T47D (cell line): ENCODE measurements at regions not wholly inside any gene's neighbourhood (a gene's known extent, or its start where the extent isn't known, plus 50 kb on each side); places are given as distances from the start of the nearest gene placed in this dataset.

Experiments used
- DNase-seq, 2 experiments: peaks; one replicate each; pipeline versions ENCODE4 v3.0.0 to v3.0.0-alpha.2; 2011 to 2012; ENCODE audit warnings: low read depth in 1 of 2, low spot score in 1 of 2
- JUND ChIP-seq: IDR thresholded peaks from 2 replicates; pipeline ENCODE4 v1.6.1; 2012; ENCODE audit warnings: low read depth
- in situ Hi-C: cut with HindIII; loops from 2 replicates; pipeline ENCODE4 v1.10.0; 2016; ENCODE audit warnings: low sequenced_read_pairs, low pct_unique_long_range_greater_than_20kb

DNA sequence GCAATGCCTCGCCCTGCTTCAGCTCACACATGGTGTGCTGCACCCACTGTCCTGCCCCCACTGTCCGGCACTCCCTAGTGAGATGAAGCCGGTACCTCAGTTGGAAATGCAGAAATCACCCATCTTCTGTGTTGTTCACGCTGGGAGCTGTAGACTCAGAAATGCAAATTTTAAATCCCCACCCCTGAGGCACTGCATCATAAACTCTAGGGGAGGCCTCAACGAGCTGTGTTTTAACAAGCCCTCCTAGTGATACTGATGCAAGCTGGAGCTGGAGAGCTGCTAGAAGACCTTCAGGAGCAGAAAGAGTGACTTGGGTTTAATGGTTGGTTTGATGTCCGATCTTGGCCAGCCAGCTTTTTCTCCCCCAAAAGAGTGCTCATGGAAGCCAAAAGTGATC is 146.0 kb upstream of the MAST4 start:
- in situ Hi-C loops: no loop called here
- TF ChIP-seq JUND: no peak
- DNase-seq: no peak

DNA sequence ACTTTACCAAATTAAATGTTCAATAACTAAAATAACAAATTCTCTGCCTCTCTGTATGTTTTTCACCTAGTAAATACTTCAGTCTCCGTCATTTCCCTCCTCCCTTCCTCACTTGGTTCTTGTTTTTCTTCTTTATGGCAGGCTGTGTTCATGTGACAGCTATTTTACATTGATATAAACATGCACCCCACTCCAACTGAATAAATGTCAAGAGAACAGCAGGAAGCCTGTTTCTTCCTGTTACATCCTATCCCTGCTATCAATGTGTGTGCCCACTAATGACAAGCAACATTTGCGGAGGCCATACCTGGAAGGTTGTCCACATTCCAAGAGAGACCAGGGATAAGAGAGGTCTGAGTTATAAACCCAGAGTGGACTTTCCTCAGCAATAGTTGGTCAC is 145.2 kb upstream of the MAST4 start:
- TF ChIP-seq JUND: no peak
- in situ Hi-C loops: no loop called here
- no peak for DNase-seq

- in situ Hi-C loops: no loop called here
- TF ChIP-seq JUND: no peak
- no peak for DNase-seq
These were observed 144.1 kb upstream of the MAST4 start for GRCh38 chr5:66452109-66452508.

DNA sequence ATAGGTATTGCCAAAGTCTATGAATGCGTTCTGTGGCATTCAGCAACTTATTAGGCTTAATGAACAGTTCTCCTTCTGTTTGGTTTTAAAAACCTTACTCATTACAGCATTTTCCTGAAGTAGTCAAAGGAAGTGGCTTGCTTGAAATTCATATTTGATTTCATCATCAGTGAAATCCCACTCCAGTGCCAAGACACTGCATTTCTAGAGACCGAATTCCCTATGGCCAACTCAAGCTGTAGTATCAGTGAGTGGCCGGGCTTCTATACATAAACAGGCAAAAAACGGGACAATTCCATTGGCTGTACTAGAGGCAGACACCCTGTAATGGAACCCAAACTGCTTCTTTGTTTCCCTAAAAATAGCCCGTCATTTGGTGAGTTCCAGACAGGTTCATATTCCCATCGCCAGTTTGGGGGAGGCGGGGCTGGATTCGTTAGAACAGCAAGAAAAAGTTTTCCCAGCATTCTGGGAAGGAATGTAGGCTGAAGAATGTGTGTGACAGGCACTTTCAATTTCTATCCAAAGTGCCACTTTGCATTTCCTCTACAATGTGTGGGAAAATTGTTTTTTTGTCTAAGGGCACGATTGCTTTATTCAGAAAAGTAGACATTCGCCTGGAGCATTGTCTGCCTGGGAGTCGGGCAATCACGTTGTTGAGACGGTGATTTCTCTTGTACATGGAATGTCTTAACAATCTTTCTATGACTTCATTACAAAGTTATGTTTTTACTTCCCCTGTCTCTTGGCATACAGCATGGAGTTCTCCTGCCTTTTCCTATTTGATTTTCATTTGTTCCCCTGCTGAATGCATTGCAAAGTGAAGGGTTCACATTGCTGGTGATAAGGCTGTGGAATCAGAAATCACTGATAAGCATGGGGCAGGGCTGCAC is 141.8 kb upstream of the MAST4 start:
- TF ChIP-seq JUND: no peak
- in situ Hi-C loops: no loop called here
- no peak for DNase-seq

GRCh38 chr5:66459728-66460127 is 136.5 kb upstream of the MAST4 start:
- no peak for TF ChIP-seq JUND
- no peak for DNase-seq
- in situ Hi-C loops: no loop called here

GRCh38 chr5:66467564-66467963 is 128.6 kb upstream of the MAST4 start:
- no peak for DNase-seq
- no peak for TF ChIP-seq JUND
- in situ Hi-C loops: no loop called here

GRCh38 chr5:66469684-66470083 is 126.5 kb upstream of the MAST4 start:
- DNase-seq: no peak
- in situ Hi-C loops: no loop called here
- no peak for TF ChIP-seq JUND

DNA sequence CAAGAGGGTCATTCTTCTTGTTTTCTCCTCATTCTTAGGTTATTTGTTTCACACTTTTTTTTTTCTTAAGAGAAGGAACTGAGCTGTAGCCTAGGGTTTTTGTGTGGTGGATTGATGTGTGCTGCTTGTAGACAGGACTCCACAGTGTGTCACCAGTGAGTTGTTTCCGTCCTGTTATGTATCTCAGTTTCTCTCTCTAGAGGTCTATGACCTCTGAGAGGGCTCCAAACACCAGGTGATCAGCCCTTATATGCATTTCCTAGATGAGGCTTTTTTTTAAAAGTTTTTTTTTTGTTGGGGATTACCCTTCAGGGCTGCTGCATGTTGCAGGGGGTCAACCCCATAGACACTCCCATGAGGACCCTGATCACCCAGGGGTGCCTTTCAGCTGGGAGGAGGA is 124.2 kb upstream of the MAST4 start:
- in situ Hi-C loops: no loop called here
- no peak for TF ChIP-seq JUND
- DNase-seq: no peak

- DNase-seq: no peak
- in situ Hi-C loops: no loop called here
- no peak for TF ChIP-seq JUND
These were observed 120.5 kb upstream of the MAST4 start for GRCh38 chr5:66475731-66476130.

GRCh38 chr5:66477596-66477995 is 118.6 kb upstream of the MAST4 start:
- no peak for TF ChIP-seq JUND
- in situ Hi-C loops: no loop called here
- DNase-seq: no peak

- no peak for DNase-seq
- TF ChIP-seq JUND: no peak
- in situ Hi-C loops: no loop called here
These were observed 101.8 kb upstream of the MAST4 start for GRCh38 chr5:66494437-66494836.

- DNase-seq: peak in 1 of 2 experiments; percentile 15
- TF ChIP-seq JUND: no peak
- in situ Hi-C loops: no loop called here
These were observed 97.4 kb upstream of the MAST4 start for GRCh38 chr5:66498791-66499207.

DNA sequence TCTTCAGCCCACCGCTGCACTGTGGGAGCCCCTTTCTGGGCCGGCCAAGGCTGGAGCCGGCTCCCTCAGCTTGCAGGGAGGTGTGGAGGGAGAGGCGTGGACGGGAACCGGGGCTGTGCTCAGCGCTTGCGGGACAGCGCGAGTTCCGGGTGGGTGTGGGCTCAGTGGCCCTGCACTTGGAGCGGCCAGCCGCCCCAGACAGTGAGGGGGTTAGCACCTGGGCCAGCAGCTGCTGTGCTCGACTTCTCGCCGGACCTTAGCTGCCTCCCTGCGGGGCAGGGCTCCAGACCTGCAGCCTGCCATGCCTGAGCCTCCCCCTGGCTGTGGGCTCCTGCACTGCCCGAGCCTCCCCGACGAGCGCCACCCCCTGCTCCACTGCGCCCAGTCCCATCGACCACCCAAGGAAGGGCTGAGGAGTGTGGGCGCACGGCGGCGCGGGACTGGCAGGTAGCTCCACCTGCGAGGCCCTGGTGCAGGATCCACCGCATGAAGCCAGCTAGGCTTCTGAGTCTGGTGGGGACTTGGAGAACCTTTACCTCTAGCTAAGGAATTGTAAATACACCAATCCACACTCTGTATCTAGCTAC is 92.9 kb upstream of the MAST4 start:
- in situ Hi-C loops: no loop called here
- TF ChIP-seq JUND: no peak
- no peak for DNase-seq
